Type B pancreatic cell (in vitro differentiated cells): ENCODE measurements at regions not wholly inside any gene's neighbourhood (a gene's known extent, or its start where the extent isn't known, plus 50 kb on each side); places are given as distances from the start of the nearest gene placed in this dataset.
A peak's percentile ranks its signal among the peaks of the same experiment; 100 is the strongest.

Experiments
- DNase-seq: peaks from one replicate; pipeline ENCODE4 v3.0.0; 2021; ENCODE audit warnings: mixed read lengths; ENCODE audit not compliant: unreplicated experiment; ENCODE audit errors: extremely low spot score
- H3K27ac Mint-ChIP-seq: 2 replicates; pipeline ENCODE4 v1.8.0; 2021; ENCODE audit warnings: mild to moderate bottlenecking, mixed read lengths
- H3K27me3 Mint-ChIP-seq: 2 replicates; pipeline ENCODE4 v1.8.0; 2021; ENCODE audit warnings: mixed read lengths
- H3K36me3 Mint-ChIP-seq: 2 replicates; pipeline ENCODE4 v1.8.0; 2021; ENCODE audit warnings: mixed read lengths
- H3K4me1 Mint-ChIP-seq: one replicate; pipeline ENCODE4 v1.8.0; 2021; ENCODE audit warnings: mixed read lengths; ENCODE audit not compliant: unreplicated experiment
- H3K4me3 Mint-ChIP-seq: 2 replicates; pipeline ENCODE4 v1.8.0; 2021; ENCODE audit warnings: mild to moderate bottlenecking, mixed read lengths
- H3K9me3 Mint-ChIP-seq: 2 replicates; pipeline ENCODE4 v1.8.0; 2021; ENCODE audit warnings: mixed read lengths
- CTCF ChIP-seq: fragments of 200-600 bp; sonication (generic); conservative IDR thresholded peaks from 2 replicates; pipeline ENCODE4 v1.5.0; 2021; ENCODE audit warnings: antibody characterized with exemption, mild to moderate bottlenecking

GRCh38 chr12:46671102-46671501, 154.7 kb downstream of the SLC38A4 start:
- no peaks in the 10 kb centered on the region for H3K27me3 Mint-ChIP-seq
- DNase-seq, result no peak
- H3K27ac Mint-ChIP-seq, result no peak overlapping the region
- H3K4me1 Mint-ChIP-seq, result peaks cover 3% of the 10 kb centered on the region
- TF ChIP-seq CTCF, result no peak
- H3K9me3 Mint-ChIP-seq, result peaks cover 4% of the 10 kb centered on the region
- no peaks in the 10 kb centered on the region for H3K36me3 Mint-ChIP-seq
- no peak overlapping the region for H3K4me3 Mint-ChIP-seq

DNA sequence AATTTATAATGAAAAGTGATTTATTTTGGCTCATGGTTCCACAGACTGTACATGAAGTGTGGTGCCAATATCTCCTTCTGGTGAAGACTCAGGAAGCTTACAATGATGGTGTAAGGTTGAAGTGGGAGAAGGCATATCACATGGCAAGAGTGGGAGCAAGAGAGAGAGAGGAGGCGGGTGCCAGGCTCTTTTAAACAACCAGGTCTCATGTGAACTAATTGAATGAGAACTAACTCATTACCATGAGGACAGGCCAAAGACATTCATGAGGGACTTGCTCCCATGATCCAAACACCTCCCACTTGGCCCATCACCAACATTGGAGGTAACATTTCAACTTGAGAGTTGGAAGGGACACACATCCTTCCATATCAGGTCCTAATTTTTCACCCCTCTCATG, 155.2 kb downstream of the SLC38A4 start:
- no peak for DNase-seq
- no peak overlapping the region for H3K27ac Mint-ChIP-seq
- H3K9me3 Mint-ChIP-seq, result peaks cover 4% of the 10 kb centered on the region
- TF ChIP-seq CTCF, result no peak
- peaks cover 4% of the 10 kb centered on the region for H3K4me1 Mint-ChIP-seq
- H3K27me3 Mint-ChIP-seq, result no peaks in the 10 kb centered on the region
- H3K4me3 Mint-ChIP-seq, result no peak overlapping the region
- H3K36me3 Mint-ChIP-seq, result no peaks in the 10 kb centered on the region

- Mint-ChIP-seq H3K27me3 (no peaks in the 10 kb centered on the region), H3K27ac (no peak overlapping the region), H3K9me3 (peaks cover 4% of the 10 kb centered on the region), H3K36me3 (no peaks in the 10 kb centered on the region), H3K4me3 (no peak overlapping the region), H3K4me1 (peaks cover 10% of the 10 kb centered on the region)
- DNase-seq, result no peak
- TF ChIP-seq CTCF, result no peak
These were observed 156.1 kb downstream of the SLC38A4 start for GRCh38 chr12:46669720-46670119.

- no peak overlapping the region for H3K27ac Mint-ChIP-seq
- TF ChIP-seq CTCF, result no peak
- no peaks in the 10 kb centered on the region for H3K36me3 Mint-ChIP-seq
- H3K4me3 Mint-ChIP-seq, result no peak overlapping the region
- DNase-seq, result no peak
- peaks cover 4% of the 10 kb centered on the region for H3K9me3 Mint-ChIP-seq
- H3K27me3 Mint-ChIP-seq, result no peaks in the 10 kb centered on the region
- H3K4me1 Mint-ChIP-seq, result peaks cover 22% of the 10 kb centered on the region
These were observed 158.2 kb downstream of the SLC38A4 start for GRCh38 chr12:46667551-46667950.

DNA sequence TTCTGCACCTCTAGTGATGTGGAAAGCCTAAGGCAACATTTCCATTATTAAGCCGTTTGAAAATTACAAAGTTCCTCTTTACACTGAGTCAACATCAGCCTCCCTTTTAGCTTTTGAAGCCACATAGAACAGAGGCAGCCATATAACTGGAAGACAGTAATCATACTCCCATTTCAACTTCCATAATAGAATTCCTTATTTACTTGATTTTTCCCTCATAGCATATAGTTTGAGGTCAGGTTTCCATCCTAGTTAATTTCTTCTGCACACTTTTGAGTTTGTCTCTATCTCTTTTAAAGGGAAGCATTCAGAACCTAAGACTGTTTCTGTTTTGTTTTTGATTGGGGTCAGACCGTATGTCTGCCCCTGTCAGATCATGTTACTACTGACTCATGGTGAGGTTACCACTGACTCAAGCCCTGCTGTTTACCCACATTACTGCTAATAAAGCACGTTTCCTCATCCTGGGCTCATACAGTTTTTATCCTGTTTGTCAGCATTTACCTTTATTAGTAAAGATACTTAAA, 161.0 kb downstream of the SLC38A4 start:
- H3K4me1 Mint-ChIP-seq, result peaks cover 40% of the 10 kb centered on the region
- peak overlapping the region; percentile 20 for H3K4me3 Mint-ChIP-seq
- TF ChIP-seq CTCF, result no peak
- no peak for DNase-seq
- peaks cover under 1% of the 10 kb centered on the region for H3K9me3 Mint-ChIP-seq
- H3K27me3 Mint-ChIP-seq, result no peaks in the 10 kb centered on the region
- H3K27ac Mint-ChIP-seq, result no peak overlapping the region
- H3K36me3 Mint-ChIP-seq, result no peaks in the 10 kb centered on the region

DNA sequence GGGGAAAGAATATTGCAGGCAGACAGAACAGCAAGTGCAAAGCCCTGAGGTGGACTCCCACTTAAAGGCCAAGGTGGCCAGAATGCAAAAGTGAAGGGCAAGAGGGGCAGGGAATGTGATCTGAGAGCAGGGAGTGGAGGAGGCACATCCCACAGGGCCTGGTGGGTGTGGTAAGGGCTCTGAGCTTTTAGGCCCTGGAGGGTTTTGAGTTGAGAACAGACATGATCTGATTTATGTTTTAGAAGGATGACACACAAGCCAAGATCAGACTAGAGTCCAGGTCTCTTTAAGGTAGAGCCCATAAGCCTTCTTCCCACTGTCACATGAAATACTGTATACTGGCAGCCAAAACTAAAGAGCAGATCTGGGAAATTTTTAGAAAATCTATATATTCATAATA, 162.5 kb downstream of the SLC38A4 start:
- peaks cover 49% of the 10 kb centered on the region for H3K4me1 Mint-ChIP-seq
- peak overlapping the region; percentile 21 for H3K27ac Mint-ChIP-seq
- H3K9me3 Mint-ChIP-seq, result no peaks in the 10 kb centered on the region
- H3K36me3 Mint-ChIP-seq, result no peaks in the 10 kb centered on the region
- TF ChIP-seq CTCF, result no peak
- H3K4me3 Mint-ChIP-seq, result peak overlapping the region; percentile 11
- no peak for DNase-seq
- no peaks in the 10 kb centered on the region for H3K27me3 Mint-ChIP-seq
